Activated naive CD8-positive, alpha-beta T cell (primary cell): ENCODE measurements at regions not wholly inside any gene's neighbourhood (a gene's known extent, or its start where the extent isn't known, plus 50 kb on each side); places are given as distances from the start of the nearest gene placed in this dataset.

ENCODE experiments used
- H3K27ac Mint-ChIP-seq: one replicate; pipeline ENCODE4 v1.8.0; 2021; ENCODE audit warnings: mixed read lengths
- H3K27me3 Mint-ChIP-seq: one replicate; pipeline ENCODE4 v1.8.0; 2021; ENCODE audit warnings: mixed read lengths
- H3K36me3 Mint-ChIP-seq: one replicate; pipeline ENCODE4 v1.8.0; 2021; ENCODE audit warnings: mixed read lengths
- H3K4me1 Mint-ChIP-seq: one replicate; pipeline ENCODE4 v1.8.0; 2021; ENCODE audit warnings: low read depth, mixed read lengths
- H3K4me3 Mint-ChIP-seq: one replicate; pipeline ENCODE4 v1.8.0; 2021; ENCODE audit warnings: mild to moderate bottlenecking, mixed read lengths
- H3K9me3 Mint-ChIP-seq: one replicate; pipeline ENCODE4 v1.8.0; 2021; ENCODE audit warnings: low read depth, mixed read lengths

DNA sequence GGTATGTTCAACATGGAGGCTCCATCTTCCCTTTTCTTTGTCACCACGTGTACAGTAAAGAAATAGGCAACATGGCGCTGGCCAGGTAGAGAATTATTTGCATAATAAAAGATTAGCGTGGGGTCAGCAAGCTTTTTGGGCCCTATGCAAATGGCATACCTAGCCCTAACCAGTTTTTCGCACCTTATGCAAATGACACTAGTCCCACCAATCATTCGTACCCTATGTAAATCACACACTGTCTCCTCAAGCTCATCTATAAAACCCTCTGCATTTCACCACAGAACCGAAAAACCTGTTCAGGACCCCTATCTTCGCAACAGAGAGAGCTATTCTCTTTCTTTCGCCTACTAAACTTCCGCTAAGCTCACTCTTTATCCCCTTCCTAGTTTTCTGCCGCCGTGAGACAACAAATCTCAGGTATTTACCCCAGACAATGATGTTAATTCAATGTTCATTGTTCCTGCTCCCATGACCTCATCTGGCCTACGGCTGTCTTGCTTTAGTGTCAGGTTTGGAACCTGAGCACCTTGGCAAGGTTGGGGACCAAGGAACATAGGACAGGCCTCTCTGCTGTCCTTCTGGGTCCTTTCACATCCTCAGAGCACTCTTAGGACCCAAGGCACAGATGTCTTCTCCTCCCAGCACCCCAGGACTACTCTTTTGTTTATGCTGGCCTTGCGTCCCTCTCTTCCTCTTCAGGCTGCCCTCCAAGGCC is 180.7 kb upstream of the RAI14 start:
- H3K36me3 Mint-ChIP-seq, result no peaks in the 10 kb centered on the region

DNA sequence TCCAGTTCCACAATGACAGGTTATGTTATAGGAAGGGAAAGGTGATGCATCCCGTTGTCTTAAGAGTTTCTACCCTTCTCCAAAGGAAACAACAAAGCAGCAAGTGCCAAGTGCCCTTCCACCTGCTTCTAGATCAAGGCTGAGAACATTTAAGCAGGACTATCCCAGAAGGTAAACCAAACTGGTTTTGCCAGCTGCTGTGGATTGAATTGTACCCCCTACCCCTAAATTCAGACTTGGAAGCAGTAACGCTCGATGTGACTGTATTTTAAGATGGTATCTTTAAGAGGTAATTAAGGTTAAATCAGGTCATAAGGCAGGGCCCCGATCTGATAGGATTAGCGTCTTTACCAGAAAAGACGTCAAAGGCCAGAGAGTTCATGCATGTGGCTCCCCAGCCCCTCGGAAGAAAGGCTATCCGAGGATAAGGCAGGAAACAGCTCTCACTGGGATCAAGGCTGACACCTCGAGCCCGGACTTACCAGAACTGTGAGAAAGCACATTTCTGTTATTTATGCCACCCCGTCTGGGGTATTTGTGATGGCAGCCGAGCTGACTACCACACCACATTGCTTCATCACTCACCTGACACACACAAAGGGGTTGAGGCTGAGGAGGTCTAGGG is 179.1 kb upstream of the RAI14 start:
- no peaks in the 10 kb centered on the region for H3K4me1 Mint-ChIP-seq
- H3K36me3 Mint-ChIP-seq, result no peaks in the 10 kb centered on the region
- no peak overlapping the region for H3K27ac Mint-ChIP-seq
- H3K9me3 Mint-ChIP-seq, result no peaks in the 10 kb centered on the region
- peaks cover 8% of the 10 kb centered on the region for H3K27me3 Mint-ChIP-seq
- no peak overlapping the region for H3K4me3 Mint-ChIP-seq

More for the DNA sequence above, 180.7 kb upstream of the RAI14 start:
- Mint-ChIP-seq H3K9me3 (no peaks in the 10 kb centered on the region), H3K27ac (no peak overlapping the region), H3K4me3 (no peak overlapping the region), H3K27me3 (peaks cover 8% of the 10 kb centered on the region), H3K4me1 (no peaks in the 10 kb centered on the region)

DNA sequence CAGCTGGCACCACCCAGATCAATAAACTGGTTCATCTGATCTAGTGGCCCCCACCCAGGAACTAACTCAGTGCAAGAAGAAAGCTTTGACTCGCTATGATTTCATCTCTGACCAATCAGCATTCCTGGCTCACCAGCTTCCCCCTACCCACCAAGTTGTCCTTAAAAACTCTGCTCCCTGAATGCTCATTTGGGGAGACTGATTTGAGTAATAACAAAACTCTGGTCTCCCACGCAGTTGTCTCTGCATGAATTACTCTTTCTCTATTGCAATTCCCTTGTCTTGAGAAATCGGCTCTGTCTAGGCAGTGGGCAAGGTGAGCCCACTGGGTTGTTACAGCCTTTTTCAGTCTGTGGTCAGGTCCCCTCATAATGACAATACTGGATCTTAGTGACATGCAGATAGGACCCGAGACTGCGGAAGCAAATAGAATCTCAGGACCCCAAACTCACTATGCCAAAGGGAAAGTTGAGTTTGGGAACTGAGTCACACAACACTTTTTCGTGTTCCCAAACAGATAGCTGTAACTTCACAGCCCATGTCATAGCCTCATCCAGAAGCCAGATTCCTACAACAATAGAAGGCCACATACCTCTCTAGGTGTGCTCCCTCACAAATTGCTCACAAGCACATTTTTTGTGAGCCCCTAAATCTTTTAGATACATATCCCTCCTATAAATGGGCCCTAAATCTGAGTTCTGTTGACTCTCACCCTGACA is 175.2 kb upstream of the RAI14 start:
- Mint-ChIP-seq H3K9me3 (no peaks in the 10 kb centered on the region), H3K36me3 (no peaks in the 10 kb centered on the region), H3K27me3 (peaks cover 3% of the 10 kb centered on the region), H3K27ac (no peak overlapping the region), H3K4me1 (no peaks in the 10 kb centered on the region), H3K4me3 (no peak overlapping the region)

DNA sequence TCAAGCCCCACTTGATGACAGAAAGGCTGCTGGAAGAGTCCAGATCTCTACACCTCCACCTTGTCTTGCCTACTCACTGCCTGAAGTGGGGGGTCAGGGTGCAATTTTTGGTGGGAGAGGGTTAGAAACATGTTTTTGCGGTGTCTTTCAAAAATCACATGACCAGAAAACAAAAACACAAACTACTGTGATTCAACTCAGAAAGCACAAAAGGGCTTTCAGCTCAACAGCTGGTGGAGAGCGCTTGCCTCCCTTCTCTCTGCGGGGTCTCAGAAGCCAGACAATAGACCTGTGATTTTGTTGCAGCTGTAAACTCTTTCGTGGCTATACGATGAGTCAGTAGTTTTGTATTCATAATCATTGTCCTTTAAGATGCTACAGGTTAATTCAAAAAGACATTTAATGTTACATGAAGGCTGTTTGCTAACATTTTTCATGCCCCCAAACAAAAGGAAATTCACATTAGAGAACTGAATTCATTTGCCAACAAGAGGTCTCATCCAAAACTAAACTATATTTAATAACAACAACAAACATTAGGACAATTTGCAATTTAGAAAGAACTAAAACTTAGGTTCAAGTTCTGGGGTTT is 172.6 kb upstream of the RAI14 start:
- Mint-ChIP-seq H3K9me3 (no peaks in the 10 kb centered on the region), H3K4me1 (peaks cover 2% of the 10 kb centered on the region), H3K4me3 (no peak overlapping the region), H3K36me3 (no peaks in the 10 kb centered on the region), H3K27me3 (peaks cover 9% of the 10 kb centered on the region), H3K27ac (no peak overlapping the region)

DNA sequence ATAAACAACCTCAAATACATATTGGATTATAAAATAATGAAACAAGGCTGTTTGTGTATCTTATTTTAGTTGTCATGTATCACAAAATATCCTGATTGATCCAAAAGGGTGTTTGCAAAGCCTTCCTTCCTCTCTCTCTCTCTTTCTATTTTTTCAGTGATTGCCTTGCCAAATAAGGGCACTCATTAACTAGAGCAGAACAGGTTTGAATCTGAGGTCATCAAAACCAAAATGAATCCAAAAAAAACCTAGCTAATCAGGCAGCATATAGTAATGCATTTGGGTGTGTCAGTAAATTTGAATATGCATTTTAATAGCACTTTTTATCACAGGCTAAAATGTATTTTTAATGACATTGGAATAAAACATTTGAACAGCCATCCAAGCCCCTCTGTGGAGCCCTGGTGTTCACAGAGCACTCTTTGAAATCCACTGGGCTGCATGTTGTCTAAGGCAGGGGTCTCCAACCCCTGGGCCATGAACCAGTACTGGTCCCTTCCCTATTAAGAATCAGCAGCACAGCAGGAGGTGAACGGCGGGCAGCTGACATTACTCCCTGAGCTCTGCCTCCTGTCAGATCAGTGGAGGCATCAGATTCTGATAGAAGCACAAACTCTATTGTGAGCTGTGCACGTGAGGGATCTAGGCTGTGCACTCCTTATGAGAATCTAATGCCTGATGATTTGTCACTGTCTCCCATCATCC is 171.8 kb upstream of the RAI14 start:
- no peak overlapping the region for H3K27ac Mint-ChIP-seq
- H3K4me3 Mint-ChIP-seq, result no peak overlapping the region
- H3K27me3 Mint-ChIP-seq, result peaks cover 11% of the 10 kb centered on the region
- peaks cover 2% of the 10 kb centered on the region for H3K4me1 Mint-ChIP-seq
- no peaks in the 10 kb centered on the region for H3K36me3 Mint-ChIP-seq
- no peaks in the 10 kb centered on the region for H3K9me3 Mint-ChIP-seq

DNA sequence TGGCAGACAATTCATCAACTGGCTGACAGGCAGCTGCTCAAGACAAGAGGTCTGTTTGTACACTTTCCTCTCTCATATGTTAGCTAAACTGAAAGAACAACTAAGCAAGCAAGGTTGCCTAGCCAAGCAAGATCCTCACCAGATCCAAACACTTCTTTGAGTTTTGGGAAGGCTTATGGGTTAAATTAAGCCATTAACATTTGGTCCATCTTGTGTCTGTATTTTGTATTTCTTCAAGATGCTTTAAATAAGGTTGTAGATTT is 170.4 kb upstream of the RAI14 start:
- no peak overlapping the region for H3K4me3 Mint-ChIP-seq
- peaks cover 2% of the 10 kb centered on the region for H3K4me1 Mint-ChIP-seq
- H3K36me3 Mint-ChIP-seq, result no peaks in the 10 kb centered on the region
- H3K27ac Mint-ChIP-seq, result no peak overlapping the region
- H3K27me3 Mint-ChIP-seq, result peaks cover 9% of the 10 kb centered on the region
- no peaks in the 10 kb centered on the region for H3K9me3 Mint-ChIP-seq

DNA sequence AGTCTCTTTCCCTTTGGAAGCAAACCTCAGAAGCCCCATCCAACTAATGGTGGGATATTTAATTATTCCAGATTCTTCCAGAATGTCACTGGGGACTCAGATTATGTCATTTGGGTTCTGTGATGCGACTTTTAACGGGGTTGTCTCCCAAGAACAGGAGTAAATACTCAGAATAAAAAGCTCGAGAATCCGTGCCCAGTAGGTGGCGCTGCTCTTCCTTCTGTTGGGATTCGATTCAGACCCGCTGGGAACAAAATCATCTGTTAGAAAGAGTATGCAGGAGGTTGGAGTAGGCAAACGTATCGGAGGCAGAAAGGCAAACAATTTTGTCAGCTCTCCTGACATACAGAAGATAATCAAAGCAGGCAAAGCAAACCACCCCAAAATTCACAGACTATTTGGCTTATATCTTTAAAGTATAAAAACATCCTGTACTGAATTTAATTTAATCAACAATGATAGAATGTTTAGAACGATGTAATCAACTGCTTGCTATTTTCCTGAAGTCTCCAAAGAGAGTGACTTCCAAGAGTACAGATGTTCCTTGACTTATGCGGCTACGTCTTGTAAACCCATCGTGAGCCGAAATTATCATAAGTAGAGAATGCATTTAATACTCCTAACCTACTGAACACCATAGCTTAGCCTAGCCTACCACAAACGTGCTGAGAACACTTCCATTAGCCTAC is 169.8 kb upstream of the RAI14 start:
- Mint-ChIP-seq H3K9me3 (no peaks in the 10 kb centered on the region), H3K4me3 (no peak overlapping the region), H3K27ac (no peak overlapping the region), H3K27me3 (peaks cover 11% of the 10 kb centered on the region), H3K4me1 (peaks cover 2% of the 10 kb centered on the region), H3K36me3 (no peaks in the 10 kb centered on the region)

DNA sequence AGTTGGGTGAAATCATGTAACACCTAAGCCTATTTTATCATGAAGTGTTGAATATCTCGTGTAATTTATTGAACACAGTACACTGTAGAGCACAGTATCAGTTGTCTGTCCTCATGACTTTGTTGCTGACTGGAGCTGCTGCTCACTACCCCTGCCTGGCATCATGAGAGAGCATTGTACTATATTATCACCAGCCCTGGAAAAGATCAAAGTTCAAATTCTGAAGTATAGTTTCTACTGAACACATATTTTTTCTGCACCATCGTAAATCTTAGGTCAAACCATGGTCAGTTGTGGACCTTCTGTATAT is 169.3 kb upstream of the RAI14 start:
- Mint-ChIP-seq H3K36me3 (no peaks in the 10 kb centered on the region), H3K4me1 (peaks cover 2% of the 10 kb centered on the region), H3K9me3 (no peaks in the 10 kb centered on the region), H3K27me3 (peaks cover 11% of the 10 kb centered on the region), H3K27ac (no peak overlapping the region), H3K4me3 (no peak overlapping the region)

DNA sequence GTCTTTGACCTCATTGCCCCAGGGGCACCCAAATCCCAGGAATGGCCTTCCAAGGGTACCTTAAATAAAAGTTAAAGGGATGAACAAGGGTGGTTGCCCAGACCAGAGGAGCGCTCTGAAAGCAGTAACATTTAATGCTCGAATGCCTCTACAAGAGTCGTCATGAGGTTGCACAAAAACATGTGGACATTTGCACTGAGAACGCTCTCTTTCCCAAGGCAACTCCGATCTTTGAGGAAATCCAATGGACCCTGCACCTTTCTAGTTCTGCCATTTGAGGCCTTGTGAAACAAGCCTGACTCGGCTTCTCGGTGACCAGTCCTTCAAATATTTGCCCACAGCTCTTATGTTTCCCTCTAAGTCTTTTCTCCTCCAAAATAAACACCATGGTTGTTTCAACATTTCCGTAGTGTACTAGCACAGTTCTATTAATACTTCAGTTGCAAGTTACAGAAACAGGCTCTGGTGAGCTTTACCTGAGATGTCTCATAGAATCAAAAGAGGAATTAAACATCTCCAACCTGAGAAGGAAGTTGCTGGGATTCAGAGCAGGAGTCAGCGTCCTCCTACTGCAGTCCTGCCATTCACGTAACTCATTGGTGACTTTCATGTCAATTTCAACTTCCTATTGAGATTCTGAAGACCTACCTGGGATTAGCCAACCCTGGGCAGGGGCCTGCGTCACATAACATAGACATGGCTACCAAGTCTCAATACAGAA is 168.8 kb upstream of the RAI14 start:
- H3K4me3 Mint-ChIP-seq, result no peak overlapping the region
- no peak overlapping the region for H3K27ac Mint-ChIP-seq
- H3K9me3 Mint-ChIP-seq, result no peaks in the 10 kb centered on the region

DNA sequence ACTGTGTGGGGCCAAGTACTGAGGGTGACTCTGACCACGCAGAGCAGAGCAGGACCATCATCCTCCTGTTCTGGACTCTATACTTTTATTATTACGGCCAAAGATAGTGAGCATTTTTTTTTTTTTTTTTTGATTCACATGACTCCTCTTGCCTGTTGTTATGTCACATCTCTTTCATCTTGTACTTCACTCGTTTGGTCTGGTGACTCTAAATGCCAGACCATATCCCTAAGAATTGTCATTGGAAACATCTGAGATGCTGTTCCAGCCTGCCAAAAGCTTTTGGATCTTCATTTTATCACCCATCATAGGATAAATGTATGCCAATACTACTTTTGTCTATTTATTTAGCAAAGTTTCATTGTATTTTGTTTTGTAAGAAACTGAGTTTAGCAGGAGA is 168.2 kb upstream of the RAI14 start:
- peaks cover 11% of the 10 kb centered on the region for H3K27me3 Mint-ChIP-seq
- H3K4me3 Mint-ChIP-seq, result no peak overlapping the region
- no peak overlapping the region for H3K27ac Mint-ChIP-seq
- H3K4me1 Mint-ChIP-seq, result peaks cover 2% of the 10 kb centered on the region
- no peaks in the 10 kb centered on the region for H3K36me3 Mint-ChIP-seq
- no peaks in the 10 kb centered on the region for H3K9me3 Mint-ChIP-seq

More for the DNA sequence above, 168.8 kb upstream of the RAI14 start:
- Mint-ChIP-seq H3K36me3 (no peaks in the 10 kb centered on the region), H3K4me1 (peaks cover 2% of the 10 kb centered on the region), H3K27me3 (peaks cover 11% of the 10 kb centered on the region)

DNA sequence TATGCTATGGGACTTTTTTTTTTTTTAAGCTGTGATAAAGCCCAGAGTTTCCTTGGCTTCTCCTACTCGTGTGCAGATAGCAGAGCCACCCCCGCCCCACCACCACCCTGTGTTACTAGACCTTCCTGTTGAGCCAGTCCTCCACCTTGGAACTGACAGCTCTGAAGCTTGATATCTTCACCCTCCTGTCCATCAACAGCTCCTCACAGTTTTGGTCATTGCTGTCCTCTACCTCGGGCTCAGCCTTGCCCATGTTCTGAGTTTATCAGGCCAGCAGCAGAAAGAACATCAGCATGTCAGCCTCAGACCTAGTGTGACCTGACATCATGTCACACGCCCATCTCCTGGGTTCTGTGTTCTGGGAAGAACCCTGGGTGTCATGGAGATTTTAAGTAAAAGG is 167.1 kb upstream of the RAI14 start:
- H3K27ac Mint-ChIP-seq, result no peak overlapping the region
- no peaks in the 10 kb centered on the region for H3K9me3 Mint-ChIP-seq
- peaks cover 2% of the 10 kb centered on the region for H3K4me1 Mint-ChIP-seq

DNA sequence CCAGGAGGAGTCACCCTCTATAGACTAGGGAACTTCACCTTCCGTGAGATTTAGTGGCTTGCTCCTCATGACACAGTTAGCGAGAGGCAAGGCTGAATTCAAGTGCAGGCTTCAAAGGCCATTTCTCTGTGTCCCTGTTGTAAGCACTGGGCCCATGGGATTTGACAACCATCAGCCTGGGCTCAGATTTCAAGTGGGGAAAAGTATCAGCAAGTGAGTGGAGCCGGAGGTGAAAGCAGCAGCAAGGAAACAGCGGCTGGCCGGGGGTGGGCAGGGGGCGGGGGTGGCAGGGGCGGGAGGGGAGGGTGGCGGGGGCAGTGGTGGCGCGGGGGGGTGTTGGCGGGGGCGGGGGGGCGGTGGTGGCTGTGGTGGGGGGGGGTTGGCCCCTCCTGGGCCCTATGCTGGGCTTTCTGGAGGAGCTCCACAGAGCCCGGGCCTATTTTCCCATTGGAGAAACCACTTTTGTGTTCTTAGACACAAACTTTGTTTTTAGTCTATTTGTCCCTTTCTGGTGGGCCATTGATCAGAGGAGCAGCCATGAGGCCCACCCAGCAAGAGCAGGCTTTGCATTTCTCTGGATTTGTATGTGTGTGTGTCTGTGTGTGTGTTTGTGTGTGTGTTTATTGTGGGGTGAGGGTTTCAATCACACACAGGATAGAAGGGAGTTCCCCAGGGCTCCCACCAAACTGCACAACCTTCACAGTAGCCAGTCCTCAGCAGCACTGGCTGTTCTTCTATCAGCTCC is 165.4 kb upstream of the RAI14 start:
- Mint-ChIP-seq H3K36me3 (no peaks in the 10 kb centered on the region), H3K4me3 (no peak overlapping the region), H3K9me3 (no peaks in the 10 kb centered on the region), H3K27me3 (peaks cover 11% of the 10 kb centered on the region), H3K27ac (no peak overlapping the region), H3K4me1 (peaks cover 2% of the 10 kb centered on the region)

More for the DNA sequence above, 167.1 kb upstream of the RAI14 start:
- Mint-ChIP-seq H3K27me3 (peaks cover 11% of the 10 kb centered on the region), H3K4me3 (no peak overlapping the region), H3K36me3 (no peaks in the 10 kb centered on the region)

DNA sequence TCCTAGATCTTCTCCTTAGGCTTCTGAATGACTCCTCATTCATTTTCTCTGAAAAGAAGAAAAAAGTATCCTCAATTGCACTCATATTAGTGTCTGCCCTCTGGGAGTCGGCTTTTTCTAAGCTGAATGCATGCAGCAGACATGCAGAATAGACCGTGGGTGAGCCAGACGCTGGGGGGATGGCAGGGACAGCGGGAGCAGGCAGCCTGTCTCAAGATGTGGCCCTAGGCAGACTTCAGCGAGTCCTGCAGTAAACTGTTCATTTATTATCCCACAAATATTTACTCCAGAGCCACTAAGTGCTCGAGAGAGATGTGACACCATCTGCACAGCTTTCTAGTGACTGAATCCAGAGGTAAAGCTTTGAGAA is 164.9 kb upstream of the RAI14 start:
- Mint-ChIP-seq H3K4me1 (peaks cover under 1% of the 10 kb centered on the region), H3K36me3 (no peaks in the 10 kb centered on the region), H3K9me3 (no peaks in the 10 kb centered on the region), H3K27ac (no peak overlapping the region), H3K4me3 (no peak overlapping the region), H3K27me3 (peaks cover 9% of the 10 kb centered on the region)
